Osteoblast (primary cell): ENCODE measurements at regions not wholly inside any gene's neighbourhood (a gene's known extent, or its start where the extent isn't known, plus 50 kb on each side); places are given as distances from the start of the nearest gene placed in this dataset.

ENCODE experiments used
- DNase-seq: peaks from one replicate; pipeline ENCODE4 v3.0.0; 2011; ENCODE audit warnings: low spot score, mixed read lengths; ENCODE audit not compliant: insufficient read length; ENCODE audit errors: missing footprints
- H2AFZ ChIP-seq: 2 replicates; pipeline ENCODE4 v1.6.0; 2011; ENCODE audit warnings: mild to moderate bottlenecking, low read length
- H3K27ac ChIP-seq: 2 replicates; pipeline ENCODE4 v1.5.1; 2011; ENCODE audit warnings: mild to moderate bottlenecking, low read depth, low read length, moderate library complexity
- H3K27me3 ChIP-seq: 2 replicates; pipeline ENCODE4 v1.6.0; 2012; ENCODE audit warnings: mild to moderate bottlenecking, control low read depth, inconsistent platforms, low read length, moderate library complexity; ENCODE audit not compliant: insufficient read depth
- H3K36me3 ChIP-seq: 2 replicates; pipeline ENCODE4 v1.5.1; 2011; ENCODE audit warnings: mild to moderate bottlenecking, low read length, control low read depth, moderate library complexity; ENCODE audit not compliant: insufficient read depth
- H3K4me1 ChIP-seq: 2 replicates; pipeline ENCODE4 v1.5.1; 2011; ENCODE audit warnings: mild to moderate bottlenecking, low read length, control low read depth, moderate library complexity; ENCODE audit not compliant: insufficient read depth
- H3K4me2 ChIP-seq: 2 replicates; pipeline ENCODE4 v1.6.0; 2011; ENCODE audit warnings: mild to moderate bottlenecking, low read length; ENCODE audit not compliant: insufficient read depth
- H3K4me3 ChIP-seq: fragments of 200-600 bp; sonication (generic); 3 replicates; pipeline ENCODE4 v1.5.1; 2012; ENCODE audit warnings: mild to moderate bottlenecking, low read length, inconsistent platforms; ENCODE audit not compliant: insufficient read depth
- H3K79me2 ChIP-seq: 2 replicates; pipeline ENCODE4 v1.6.0; 2012; ENCODE audit warnings: mild to moderate bottlenecking, low read length, control low read depth, inconsistent platforms; ENCODE audit not compliant: insufficient read depth
- H3K9me3 ChIP-seq: 2 replicates; pipeline ENCODE4 v1.5.1; 2011; ENCODE audit warnings: low read depth, low read length, control low read depth
- H4K20me1 ChIP-seq: 2 replicates; pipeline ENCODE4 v1.6.0; 2012; ENCODE audit warnings: mild to moderate bottlenecking, low read length, control low read depth; ENCODE audit not compliant: insufficient read depth
- TF ChIP-seq, protein P1 (sequence below): IDR thresholded peaks from 2 replicates; pipeline ENCODE4 v1.5.1; 2011; ENCODE audit warnings: mild to moderate bottlenecking, low read depth, low read length, moderate library complexity; ENCODE audit errors: extremely low read depth

DNA sequence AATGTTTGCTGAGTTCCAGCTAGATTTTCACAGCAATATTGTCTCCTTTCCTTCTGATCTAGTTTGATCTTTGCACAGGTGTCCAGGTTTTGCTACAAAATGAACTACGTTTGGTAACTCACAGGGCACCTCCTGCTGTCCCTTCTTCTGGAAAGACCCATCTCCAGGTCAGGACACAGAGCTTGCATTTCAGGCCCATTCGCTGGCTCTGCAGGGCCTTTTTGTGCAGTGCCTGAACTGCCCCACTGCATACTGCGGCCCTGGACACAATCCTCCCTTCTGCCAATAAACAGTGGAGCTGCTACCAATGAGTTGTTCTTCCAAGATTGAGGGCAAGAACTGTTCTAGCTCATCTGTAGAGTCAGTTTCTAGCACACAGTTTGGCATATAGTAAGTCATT lies 50.7 kb upstream of the BDH1 start:
- Histone ChIP-seq H3K4me3 (no peak overlapping the region), H3K4me1 (no peaks in the 10 kb centered on the region), H2AFZ (no peak overlapping the region), H3K79me2 (peaks cover 3% of the 10 kb centered on the region), H4K20me1 (no peaks in the 10 kb centered on the region), H3K36me3 (peaks cover 39% of the 10 kb centered on the region), H3K9me3 (no peaks in the 10 kb centered on the region), H3K27me3 (no peaks in the 10 kb centered on the region), H3K4me2 (no peak overlapping the region), H3K27ac (no peak overlapping the region)
- DNase-seq, result no peak
- TF ChIP-seq, protein P1, sequence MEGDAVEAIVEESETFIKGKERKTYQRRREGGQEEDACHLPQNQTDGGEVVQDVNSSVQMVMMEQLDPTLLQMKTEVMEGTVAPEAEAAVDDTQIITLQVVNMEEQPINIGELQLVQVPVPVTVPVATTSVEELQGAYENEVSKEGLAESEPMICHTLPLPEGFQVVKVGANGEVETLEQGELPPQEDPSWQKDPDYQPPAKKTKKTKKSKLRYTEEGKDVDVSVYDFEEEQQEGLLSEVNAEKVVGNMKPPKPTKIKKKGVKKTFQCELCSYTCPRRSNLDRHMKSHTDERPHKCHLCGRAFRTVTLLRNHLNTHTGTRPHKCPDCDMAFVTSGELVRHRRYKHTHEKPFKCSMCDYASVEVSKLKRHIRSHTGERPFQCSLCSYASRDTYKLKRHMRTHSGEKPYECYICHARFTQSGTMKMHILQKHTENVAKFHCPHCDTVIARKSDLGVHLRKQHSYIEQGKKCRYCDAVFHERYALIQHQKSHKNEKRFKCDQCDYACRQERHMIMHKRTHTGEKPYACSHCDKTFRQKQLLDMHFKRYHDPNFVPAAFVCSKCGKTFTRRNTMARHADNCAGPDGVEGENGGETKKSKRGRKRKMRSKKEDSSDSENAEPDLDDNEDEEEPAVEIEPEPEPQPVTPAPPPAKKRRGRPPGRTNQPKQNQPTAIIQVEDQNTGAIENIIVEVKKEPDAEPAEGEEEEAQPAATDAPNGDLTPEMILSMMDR, result no peak
